Ovary (tissue), 3 donors: ENCODE measurements at regions not wholly inside any gene's neighbourhood (a gene's known extent, or its start where the extent isn't known, plus 50 kb on each side); places are given as distances from the start of the nearest gene placed in this dataset.

ENCODE experiments used
- EP300 ChIP-seq: sonication (generic); formaldehyde crosslinking; IDR thresholded peaks from one replicate; pipeline ENCODE4 v1.6.1; 2017; ENCODE audit warnings: antibody characterized with exemption
- TF ChIP-seq, protein P1 (sequence below), 3 donors: fragments of 450-650 bp in 2 of 3; fragments of 200-600 bp in 1 of 3; IDR thresholded peaks; one replicate each; pipeline versions ENCODE4 v1.5.1 to v1.8.0; 2016 to 2022; ENCODE audit warnings: antibody characterized with exemption in 3 of 3, mild to moderate bottlenecking in 1 of 3
- donor health status: DM: no; HTN: no; CAD: no.

DNA sequence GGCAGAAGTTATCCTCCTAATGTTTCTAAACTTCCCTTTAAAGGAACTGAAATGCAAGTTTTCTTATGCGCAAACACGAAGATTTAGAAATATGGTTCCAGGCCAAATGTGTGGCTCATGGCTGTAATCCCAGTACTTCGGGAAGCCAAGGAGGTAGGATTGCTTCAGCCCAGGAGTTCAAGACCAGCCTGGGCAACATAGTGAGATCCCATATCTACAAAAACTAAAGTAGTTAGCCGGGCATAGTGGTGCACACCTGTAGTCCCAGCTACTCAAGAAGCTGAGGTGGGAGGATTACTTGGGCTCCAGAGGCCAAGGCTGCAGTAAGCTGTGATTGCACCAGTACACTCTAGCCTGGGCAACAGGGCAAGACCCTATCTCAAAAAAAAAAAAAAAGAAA is 95.8 kb upstream of the SCAF8 start:
- TF ChIP-seq, protein P1, sequence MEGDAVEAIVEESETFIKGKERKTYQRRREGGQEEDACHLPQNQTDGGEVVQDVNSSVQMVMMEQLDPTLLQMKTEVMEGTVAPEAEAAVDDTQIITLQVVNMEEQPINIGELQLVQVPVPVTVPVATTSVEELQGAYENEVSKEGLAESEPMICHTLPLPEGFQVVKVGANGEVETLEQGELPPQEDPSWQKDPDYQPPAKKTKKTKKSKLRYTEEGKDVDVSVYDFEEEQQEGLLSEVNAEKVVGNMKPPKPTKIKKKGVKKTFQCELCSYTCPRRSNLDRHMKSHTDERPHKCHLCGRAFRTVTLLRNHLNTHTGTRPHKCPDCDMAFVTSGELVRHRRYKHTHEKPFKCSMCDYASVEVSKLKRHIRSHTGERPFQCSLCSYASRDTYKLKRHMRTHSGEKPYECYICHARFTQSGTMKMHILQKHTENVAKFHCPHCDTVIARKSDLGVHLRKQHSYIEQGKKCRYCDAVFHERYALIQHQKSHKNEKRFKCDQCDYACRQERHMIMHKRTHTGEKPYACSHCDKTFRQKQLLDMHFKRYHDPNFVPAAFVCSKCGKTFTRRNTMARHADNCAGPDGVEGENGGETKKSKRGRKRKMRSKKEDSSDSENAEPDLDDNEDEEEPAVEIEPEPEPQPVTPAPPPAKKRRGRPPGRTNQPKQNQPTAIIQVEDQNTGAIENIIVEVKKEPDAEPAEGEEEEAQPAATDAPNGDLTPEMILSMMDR (IDR thresholded peaks at IDR 0.05): no peak
- TF ChIP-seq EP300: no peak
